IMR-90 (cell line): ENCODE measurements at regions not wholly inside any gene's neighbourhood (a gene's known extent, or its start where the extent isn't known, plus 50 kb on each side); places are given as distances from the start of the nearest gene placed in this dataset.

Experiments used
- ATAC-seq: fragments of 200-7000 bp; cut with Tn5 transposase; 2 replicates; pipeline ENCODE4 v1.9.1; 2020; ENCODE audit warnings: low read depth, mild to moderate bottlenecking, moderate library complexity
- BruUV-seq: library from RNA; stranded (reverse); fragments of 400-500 nt; replicated peaks from 2 replicates; lab custom pipeline; 2021; lab: Mats Ljungman, UMichigan
- CTCF ChIA-PET: fragments of 300-600 bp; formaldehyde crosslinking; extraction: SDS; loops from one replicate; lab custom pipeline; 2021; ENCODE audit warnings: antibody characterized with exemption; lab: Yijun Ruan, JAX
- POLR2A ChIA-PET: fragments of 300-600 bp; sonication (Branson Sonifier 250); formaldehyde crosslinking; loops from one replicate; lab custom pipeline; 2022; ENCODE audit warnings: antibody characterized with exemption; ENCODE audit not compliant: unreplicated experiment; lab: Charles Lee
- DNase-seq: peaks from one replicate; pipeline ENCODE4 v3.0.0; 2013
- H2AFZ ChIP-seq: replicated peaks from 2 replicates; pipeline ENCODE3; 2013; ENCODE audit warnings: low read length, mild to moderate bottlenecking; ENCODE audit not compliant: poor library complexity
- H2AK5ac ChIP-seq: 2 replicates; pipeline ENCODE4 v1.6.1; 2013; ENCODE audit warnings: low read depth, low read length, inconsistent platforms
- H2AK9ac ChIP-seq: replicated peaks from 2 replicates; pipeline ENCODE3; 2013; ENCODE audit warnings: mild to moderate bottlenecking, low read depth, low read length, moderate library complexity; ENCODE audit not compliant: poor library complexity
- H2BK120ac ChIP-seq: 2 replicates; pipeline ENCODE4 v1.6.1; 2013; ENCODE audit warnings: low read depth, low read length, inconsistent platforms
- H2BK15ac ChIP-seq: 3 replicates; pipeline ENCODE4 v1.6.1; 2013; ENCODE audit warnings: low read depth, low read length, inconsistent platforms
- H2BK20ac ChIP-seq: 2 replicates; pipeline ENCODE4 v1.6.1; 2013; ENCODE audit warnings: low read depth, mild to moderate bottlenecking, inconsistent platforms, low read length, moderate library complexity
- H2BK5ac ChIP-seq: 2 replicates; pipeline ENCODE4 v1.6.1; 2013; ENCODE audit warnings: mild to moderate bottlenecking, low read depth, low read length, inconsistent platforms; ENCODE audit not compliant: poor library complexity, severe bottlenecking
- H3K14ac ChIP-seq: replicated peaks from 2 replicates; pipeline ENCODE4 v1.6.1; 2013; ENCODE audit warnings: low read depth, low read length, inconsistent platforms
- H3K18ac ChIP-seq: 2 replicates; pipeline ENCODE4 v1.6.1; 2013; ENCODE audit warnings: low read depth, low read length, control low read depth
- H3K23ac ChIP-seq: 2 replicates; pipeline ENCODE4 v1.6.1; 2013; ENCODE audit warnings: low read depth, low read length, inconsistent platforms
- H3K27ac ChIP-seq: 2 replicates; pipeline ENCODE4 v1.5.1; 2013; ENCODE audit warnings: mild to moderate bottlenecking, control low read depth, low read length; ENCODE audit not compliant: insufficient read depth
- H3K27me3 ChIP-seq: 2 replicates; pipeline ENCODE4 v1.6.1; 2013; ENCODE audit warnings: low read length; ENCODE audit not compliant: control insufficient read depth, insufficient read depth
- H3K36me3 ChIP-seq: 2 replicates; pipeline ENCODE4 v1.6.1; 2013; ENCODE audit warnings: low read length, mixed read lengths; ENCODE audit not compliant: control insufficient read depth, insufficient read depth
- H3K4ac ChIP-seq: 2 replicates; pipeline ENCODE4 v1.6.1; 2013; ENCODE audit warnings: low read depth, low read length, inconsistent platforms
- H3K4me1 ChIP-seq: 2 replicates; pipeline ENCODE4 v1.6.1; 2013; ENCODE audit warnings: low read length, mixed read lengths; ENCODE audit not compliant: control insufficient read depth, insufficient read depth
- H3K4me2 ChIP-seq: 2 replicates; pipeline ENCODE4 v1.6.1; 2013; ENCODE audit warnings: low read depth, mild to moderate bottlenecking, control low read depth, low read length, moderate library complexity
- H3K4me3 ChIP-seq: 2 replicates; pipeline ENCODE4 v1.5.1; 2013; ENCODE audit warnings: low read depth, mild to moderate bottlenecking, control low read depth, low read length, moderate library complexity; ENCODE audit not compliant: insufficient read depth
- H3K56ac ChIP-seq: 2 replicates; pipeline ENCODE4 v1.6.1; 2013; ENCODE audit warnings: low read length, inconsistent platforms; ENCODE audit not compliant: insufficient read depth; ENCODE audit errors: extremely low read depth
- H3K79me1 ChIP-seq, 2 experiments: 2 replicates each; pipeline ENCODE4 v1.6.1; 2013; ENCODE audit warnings: low read length in 2 of 2, inconsistent platforms in 1 of 2, low read depth in 1 of 2
- H3K9ac ChIP-seq: 2 replicates; pipeline ENCODE4 v1.6.1; 2013; ENCODE audit warnings: low read depth, low read length, control low read depth
- H3K9me1 ChIP-seq: 2 replicates; pipeline ENCODE4 v1.6.1; 2013; ENCODE audit warnings: low read length, inconsistent platforms; ENCODE audit not compliant: insufficient read depth
- H3K9me3 ChIP-seq: 2 replicates; pipeline ENCODE4 v1.6.1; 2013; ENCODE audit warnings: low read length; ENCODE audit not compliant: control insufficient read depth, insufficient read depth
- H4K20me1 ChIP-seq: 2 replicates; pipeline ENCODE4 v1.6.1; 2013; ENCODE audit warnings: low read length, inconsistent platforms; ENCODE audit not compliant: insufficient read depth
- H4K5ac ChIP-seq: 2 replicates; pipeline ENCODE4 v1.6.1; 2013; ENCODE audit warnings: mild to moderate bottlenecking, low read depth, low read length, control low read depth
- H4K8ac ChIP-seq, 2 experiments: 2 replicates each; pipeline ENCODE4 v1.6.1; 2013; ENCODE audit warnings: low read depth in 2 of 2, low read length in 2 of 2, control low read depth in 1 of 2, inconsistent platforms in 1 of 2
- H4K91ac ChIP-seq: 2 replicates; pipeline ENCODE4 v1.6.1; 2013; ENCODE audit warnings: low read depth, low read length, inconsistent platforms; ENCODE audit not compliant: insufficient read depth
- BHLHE40 ChIP-seq: fragments of 150-350 bp; IDR thresholded peaks from 2 replicates; pipeline ENCODE4 v1.6.1; 2016; ENCODE audit warnings: mild to moderate bottlenecking, low read depth, low read length
- CEBPB ChIP-seq: IDR thresholded peaks from 2 replicates; pipeline ENCODE4 v1.6.1; 2012; ENCODE audit warnings: low read depth, low read length, improper control_type of control experiment
- CHD1 ChIP-seq: IDR thresholded peaks from 2 replicates; pipeline ENCODE4 v1.6.1; 2012; ENCODE audit warnings: low read depth, low read length, improper control_type of control experiment
- ELK1 ChIP-seq: fragments of 150-350 bp; IDR thresholded peaks from 2 replicates; pipeline ENCODE4 v1.6.1; 2016; ENCODE audit warnings: low read depth, mild to moderate bottlenecking, low read length, moderate library complexity, borderline replicate concordance
- FOS ChIP-seq: fragments of 150-350 bp; IDR thresholded peaks from 2 replicates; pipeline ENCODE4 v1.6.1; 2016; ENCODE audit warnings: low read depth, low read length
- MAFK ChIP-seq: IDR thresholded peaks from 2 replicates; pipeline ENCODE4 v1.6.1; 2012; ENCODE audit warnings: low read depth, low read length, improper control_type of control experiment
- MAZ ChIP-seq: IDR thresholded peaks from 2 replicates; pipeline ENCODE4 v1.6.1; 2012; ENCODE audit warnings: low read depth, mild to moderate bottlenecking, low read length, improper control_type of control experiment, moderate library complexity, borderline replicate concordance
- MXI1 ChIP-seq: IDR thresholded peaks from 2 replicates; pipeline ENCODE4 v1.6.1; 2012; ENCODE audit warnings: low read depth, mild to moderate bottlenecking, low read length, moderate library complexity, borderline replicate concordance
- NFE2L2 ChIP-seq: fragments of 150-350 bp; IDR thresholded peaks from 2 replicates; pipeline ENCODE4 v1.6.1; 2016; ENCODE audit warnings: low read depth, mild to moderate bottlenecking, low read length
- POLR2A ChIP-seq: IDR thresholded peaks from 2 replicates; pipeline ENCODE4 v1.6.1; 2012; ENCODE audit warnings: mild to moderate bottlenecking, low read depth, low read length
- RCOR1 ChIP-seq: IDR thresholded peaks from 2 replicates; pipeline ENCODE4 v1.6.1; 2012; ENCODE audit warnings: mild to moderate bottlenecking, low read length, improper control_type of control experiment; ENCODE audit not compliant: insufficient replicate concordance
- RFX5 ChIP-seq: IDR thresholded peaks from 2 replicates; pipeline ENCODE4 v1.8.0; 2012; ENCODE audit warnings: low read depth, mild to moderate bottlenecking, low read length, moderate library complexity
- SMC3 ChIP-seq: fragments of 150-350 bp; IDR thresholded peaks from 2 replicates; pipeline ENCODE4 v1.6.1; 2016; ENCODE audit warnings: low read depth, mild to moderate bottlenecking, antibody characterized with exemption, low read length, moderate library complexity
- USF2 ChIP-seq: fragments of 150-350 bp; IDR thresholded peaks from 2 replicates; pipeline ENCODE4 v1.6.1; 2017; ENCODE audit warnings: mild to moderate bottlenecking, antibody characterized with exemption, low read length, low read depth
- WGBS, 2 experiments: methylation state at CpG; one replicate each; pipeline versions ENCODE4 v1.1.5 to v1.1.7; 2013; ENCODE audit warnings: missing lambda C conversion rate in 2 of 2; ENCODE audit not compliant: insufficient read length in 1 of 2; ENCODE audit errors: extremely low coverage in 2 of 2; 5-methylcytosine and 5-hydroxymethylcytosine counted together
- dilution Hi-C: fragments of 300-500 bp; cut with HindIII; formaldehyde crosslinking; loops from one replicate; pipeline ENCODE4 v1.14.3; 2018; ENCODE audit warnings: low sequenced_read_pairs; ENCODE audit not compliant: unreplicated experiment
- in situ Hi-C: fragments of 300-500 bp; cut with MboI; formaldehyde crosslinking; loops from 3 replicates; pipeline ENCODE4 v1.14.3; 2019; ENCODE audit warnings: low sequenced_read_pairs, inconsistent platforms, mixed read lengths
- intact Hi-C: fragments of 100-400 bp; cut with micrococcal nuclease; formaldehyde crosslinking; loops from 2 replicates; pipeline ENCODE4 v1.10.0; 2022

DNA sequence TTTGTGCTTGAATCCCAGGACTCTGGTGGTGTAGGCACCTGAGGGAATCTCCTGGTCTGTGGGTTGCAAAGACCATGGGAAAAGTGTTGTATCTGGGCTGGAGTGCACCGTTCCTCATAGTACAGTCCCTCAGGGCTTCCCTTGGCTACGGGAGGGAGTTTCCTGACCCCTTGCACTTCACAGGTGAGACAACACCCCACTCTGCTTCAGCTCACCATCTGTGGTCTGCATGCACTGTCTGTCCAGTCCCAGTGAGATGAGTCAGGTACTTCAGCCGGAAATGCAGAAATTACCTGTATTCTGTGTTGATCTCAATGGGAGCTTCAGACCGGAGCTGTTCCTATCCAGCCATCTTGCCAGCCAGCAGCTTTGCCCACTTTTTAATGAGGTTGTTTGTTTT lies 353.0 kb upstream of the IRS4 start:
- Histone ChIP-seq H2AFZ (no peak overlapping the region), H2BK15ac (no peak overlapping the region), H2BK20ac (no peak overlapping the region), H4K8ac (no peak overlapping the region), H4K91ac (no peak overlapping the region), H3K36me3 (no peaks in the 10 kb centered on the region), H3K4me2 (no peak overlapping the region), H4K20me1 (no peaks in the 10 kb centered on the region), H2AK5ac (no peak overlapping the region), H3K27me3 (no peaks in the 10 kb centered on the region), H3K4me1 (no peaks in the 10 kb centered on the region), H3K9me1 (no peaks in the 10 kb centered on the region), H3K9me3 (peaks cover 2% of the 10 kb centered on the region; the same call in 1 of the 2 replicates), H3K4me3 (no peak overlapping the region), H2BK120ac (no peak overlapping the region), H4K5ac (no peak overlapping the region), H3K18ac (no peak overlapping the region), H3K9ac (no peak overlapping the region), H3K23ac (no peak overlapping the region), H2AK9ac (no peak overlapping the region), H3K14ac (no peak overlapping the region), H3K79me1 (no peaks in the 10 kb centered on the region), H2BK5ac (no peak overlapping the region), H3K56ac (no peak overlapping the region), H3K27ac (no peak overlapping the region), H3K4ac (no peak overlapping the region)
- WGBS, 2 experiments, result no CpG with 5 or more reads among the region's 4 CpGs
- dilution Hi-C loops (no loop called here), intact Hi-C loops (no loop called here), in situ Hi-C loops (no loop called here)
- no peak for TF ChIP-seq MAFK
- no peak for TF ChIP-seq BHLHE40
- no peak for TF ChIP-seq SMC3
- no peak for TF ChIP-seq RFX5
- no peak for TF ChIP-seq MXI1
- no peak for TF ChIP-seq RCOR1
- no peak for TF ChIP-seq NFE2L2
- no peak for TF ChIP-seq ELK1
- no peak for TF ChIP-seq MAZ
- TF ChIP-seq POLR2A, result no peak
- TF ChIP-seq CHD1, result no peak
- no peak for TF ChIP-seq CEBPB
- no peak for TF ChIP-seq USF2
- no peak for TF ChIP-seq FOS
- no peak for DNase-seq
- POLR2A ChIA-PET, result no interaction called here
- CTCF ChIA-PET, result no interaction called here
- no peak for ATAC-seq
- BruUV-seq, result no TSS peak
